ENCODE measurements at regions not wholly inside any gene's neighbourhood (a gene's known extent, or its start where the extent isn't known, plus 50 kb on each side); places are given as distances from the start of the nearest gene placed in this dataset.

DNA sequence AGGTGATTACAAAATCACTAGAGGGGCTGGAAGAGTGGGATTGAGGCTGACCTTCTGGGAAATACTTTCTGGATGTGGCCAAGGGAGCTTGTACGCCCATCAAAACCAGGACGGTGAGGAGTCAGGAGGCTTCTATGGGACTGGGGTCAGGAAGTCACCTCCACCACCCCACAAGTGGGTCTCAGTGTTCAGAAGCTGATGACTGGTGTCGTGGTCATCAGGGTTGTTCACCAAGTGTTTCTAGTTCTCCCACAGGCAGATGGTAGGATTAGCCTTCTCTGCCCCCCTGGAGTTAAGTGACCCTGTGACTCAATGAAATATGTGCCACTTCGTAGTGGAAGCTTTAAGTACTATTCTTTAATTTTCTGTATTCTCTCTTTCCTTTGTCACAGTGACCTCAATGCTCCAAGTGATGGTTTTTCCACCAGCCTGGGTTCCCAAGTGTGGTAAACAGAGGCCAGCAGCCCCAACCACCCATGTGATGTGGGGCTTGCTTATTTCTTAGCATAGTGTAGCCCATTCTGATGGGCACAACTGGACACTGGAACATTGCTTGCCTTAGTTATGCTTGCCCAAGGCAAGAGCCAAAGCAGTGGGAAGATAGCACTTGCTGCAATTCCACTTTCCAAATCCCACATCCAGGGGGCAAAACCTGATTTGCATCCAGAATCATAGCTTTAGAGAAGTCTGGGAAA is 258.8 kb downstream of the CYP26B1 start:
- no peak for DNase-seq

DNA sequence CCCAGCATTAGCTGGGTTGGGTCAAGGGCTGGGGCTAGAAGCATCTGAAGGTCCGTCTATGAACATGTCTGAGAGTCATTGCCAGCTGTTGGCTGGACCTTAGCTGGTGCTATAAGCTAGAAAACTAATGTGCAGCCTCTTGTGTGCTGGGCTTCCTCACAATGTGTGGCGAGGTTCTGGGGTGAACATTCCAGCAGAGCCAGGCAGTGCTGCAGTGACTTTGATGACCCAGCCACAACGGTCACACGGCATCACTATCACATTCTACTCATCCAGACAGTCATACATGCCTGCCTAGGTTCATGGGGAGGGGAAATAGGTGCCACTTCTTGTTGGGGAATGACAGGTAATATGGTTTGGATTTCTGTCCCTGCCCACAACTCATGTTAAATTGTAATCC is 260.5 kb downstream of the CYP26B1 start:
- DNase-seq, result no peak

DNA sequence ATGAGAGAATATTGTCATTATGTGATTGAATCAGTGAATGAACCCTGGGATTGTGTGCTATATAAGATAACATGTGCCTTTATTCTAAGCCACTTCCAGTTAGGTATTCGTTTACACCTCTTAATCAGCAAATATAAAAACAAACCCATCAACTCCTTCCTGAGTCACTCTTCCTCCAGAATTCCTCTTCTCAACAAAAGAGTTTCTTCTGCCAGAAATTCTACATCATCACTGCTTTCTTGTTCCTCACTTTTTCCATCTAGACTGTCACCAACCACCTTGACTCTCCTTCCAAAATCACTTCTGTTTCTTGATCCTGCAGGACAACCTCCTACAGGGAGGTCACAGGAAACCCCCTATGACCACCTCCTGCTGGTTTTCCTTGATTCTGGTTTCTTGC is 261.4 kb downstream of the CYP26B1 start:
- no peak for DNase-seq

DNA sequence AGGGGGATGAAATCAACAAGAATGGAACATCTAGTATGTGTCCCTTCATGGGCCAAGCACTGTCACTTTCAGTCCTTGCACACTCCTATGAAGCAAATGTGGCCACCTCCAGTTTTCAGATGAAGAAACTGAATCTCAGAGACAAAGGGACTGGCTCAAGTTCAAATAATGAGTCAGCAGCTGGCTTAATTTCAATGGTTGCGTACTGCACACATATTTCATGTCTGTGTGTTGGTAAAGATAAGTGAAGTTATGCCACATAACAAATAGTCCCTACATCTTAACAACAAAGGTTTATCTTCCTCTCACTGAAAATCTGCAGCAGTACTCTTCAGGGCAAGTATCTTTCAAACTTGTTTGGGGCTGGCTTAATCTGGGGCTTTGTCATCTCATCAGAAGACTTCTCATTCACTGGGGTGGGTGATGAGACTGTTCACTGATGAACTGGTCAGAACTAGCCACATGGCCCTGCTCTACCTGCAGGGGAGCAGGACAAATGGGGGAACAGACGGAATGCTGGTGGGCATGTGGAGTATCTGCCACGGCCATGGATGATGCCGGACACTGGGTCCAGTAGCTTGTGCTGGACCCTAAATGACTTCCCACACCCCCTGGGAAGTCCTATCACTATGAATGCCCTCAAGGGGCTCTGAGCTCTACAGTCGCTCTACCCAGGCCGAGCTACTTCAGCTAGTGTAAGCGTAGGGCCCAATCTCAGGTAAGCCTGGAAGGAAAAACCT is 263.2 kb downstream of the CYP26B1 start:
- no peak for DNase-seq

DNA sequence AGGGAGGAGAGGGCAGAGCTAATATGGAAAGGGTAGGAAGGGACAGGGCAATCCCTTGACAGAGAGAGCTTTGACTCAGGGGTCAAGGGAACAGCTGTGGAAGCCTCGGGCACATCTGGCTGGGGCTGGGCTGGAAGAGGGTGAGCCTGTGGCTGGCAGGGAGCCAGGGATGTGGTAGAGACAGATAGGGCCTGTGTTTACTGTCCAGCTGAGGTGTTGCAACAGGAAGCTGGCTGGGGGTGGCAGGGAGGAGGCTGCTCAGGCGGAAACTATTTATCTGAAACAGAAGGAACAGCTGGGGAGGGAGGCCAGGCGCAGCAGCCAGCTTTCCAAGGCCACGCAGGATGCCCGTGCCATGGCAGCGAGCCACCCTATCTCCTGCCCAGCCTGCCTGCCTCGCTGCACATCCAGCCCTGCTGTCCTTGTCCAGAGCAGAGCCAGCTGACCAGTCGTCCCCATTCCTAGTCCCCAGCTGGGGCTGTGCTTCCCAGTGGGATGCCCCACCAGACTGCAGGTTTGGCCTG is 264.7 kb downstream of the CYP26B1 start:
- no peak for DNase-seq

DNA sequence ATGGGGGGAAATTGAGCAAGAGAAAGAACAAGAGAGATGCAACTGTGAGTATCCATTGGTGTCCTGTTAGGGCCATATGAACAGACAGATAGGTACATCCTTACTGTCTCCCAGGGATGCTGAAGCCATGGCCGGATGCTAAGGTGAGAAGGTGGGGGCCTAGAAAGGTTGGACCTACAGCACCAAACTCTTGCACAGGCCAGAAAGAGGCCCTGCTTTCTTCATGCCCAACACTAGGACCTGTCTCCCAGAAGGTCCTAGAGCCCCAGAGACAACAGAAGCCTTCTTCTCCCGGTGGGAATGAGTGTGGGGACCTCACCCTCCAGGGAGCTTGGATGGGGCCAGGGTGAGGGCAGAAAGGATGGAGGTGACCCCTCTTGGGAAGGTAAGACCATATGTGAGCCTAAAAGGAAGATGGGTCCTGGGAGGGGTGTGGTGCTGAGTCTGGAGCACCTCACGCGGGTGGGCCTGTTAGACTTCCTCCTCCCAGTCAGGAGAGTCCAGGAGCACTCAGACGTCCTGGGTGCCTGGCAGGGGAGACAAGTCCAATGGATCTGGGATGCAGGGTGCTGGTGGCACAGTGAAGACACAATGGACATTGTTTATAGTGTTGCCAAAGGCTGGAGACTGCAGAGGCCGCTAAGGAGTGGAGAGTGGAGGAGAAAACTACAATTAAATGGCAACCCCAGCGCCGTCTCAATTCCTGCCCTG is 265.3 kb downstream of the CYP26B1 start:
- DNase-seq, result no peak

DNA sequence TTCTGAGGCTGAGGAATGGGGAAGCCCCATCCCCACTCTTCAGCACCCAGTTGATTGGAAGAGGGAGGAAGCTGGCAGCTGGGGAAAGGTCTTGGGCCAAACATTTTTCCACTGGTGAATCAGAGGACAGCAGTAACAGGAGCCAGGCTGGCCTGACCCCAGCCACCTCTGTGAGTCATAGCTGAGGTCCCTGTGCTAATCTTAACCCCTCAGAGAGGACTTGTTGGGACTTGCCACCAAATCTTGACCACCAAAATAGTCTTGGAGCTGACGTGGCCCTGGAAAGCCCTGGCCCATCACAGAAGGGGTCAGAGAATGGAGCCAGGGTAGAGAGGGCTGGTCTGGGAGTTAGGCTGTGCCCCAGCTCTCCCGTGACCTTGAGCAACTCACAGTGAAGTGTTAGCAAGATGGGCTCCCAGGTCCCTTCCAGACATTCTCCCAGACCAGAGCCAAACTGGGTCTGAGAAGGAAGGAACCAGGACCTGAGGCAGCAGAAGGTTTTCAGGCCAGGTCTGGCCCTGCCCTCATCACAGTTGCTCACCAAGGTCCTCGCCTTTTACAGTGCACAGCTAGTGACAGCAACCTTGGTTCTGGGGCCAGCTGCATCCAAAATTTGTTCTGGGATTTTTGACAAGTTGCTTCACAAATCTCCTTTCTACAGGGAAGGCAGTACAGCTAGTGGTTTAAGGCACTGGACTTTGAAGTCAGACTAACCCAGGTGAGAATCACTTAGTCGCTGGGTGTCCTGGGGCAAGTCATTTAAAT is 266.6 kb downstream of the CYP26B1 start:
- DNase-seq, result no peak

DNA sequence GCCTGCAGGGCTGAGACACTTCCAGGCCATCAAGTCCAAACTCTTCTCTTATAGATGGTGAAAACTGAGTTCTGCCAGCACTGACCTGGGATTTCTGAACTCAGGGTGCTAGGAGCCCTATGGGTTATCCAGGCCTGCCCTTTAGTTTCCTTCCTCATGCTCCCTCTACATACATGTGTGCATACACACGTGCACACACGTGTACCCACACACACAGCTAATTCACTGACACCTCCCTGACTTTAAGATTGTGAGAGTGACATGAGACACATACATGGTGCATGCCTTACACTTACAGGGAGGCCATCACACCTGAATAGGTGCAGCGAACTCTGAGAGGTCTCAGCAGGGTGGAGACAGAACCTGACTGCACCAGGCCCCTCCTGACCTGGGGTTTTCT is 267.4 kb downstream of the CYP26B1 start:
- no peak for DNase-seq

DNA sequence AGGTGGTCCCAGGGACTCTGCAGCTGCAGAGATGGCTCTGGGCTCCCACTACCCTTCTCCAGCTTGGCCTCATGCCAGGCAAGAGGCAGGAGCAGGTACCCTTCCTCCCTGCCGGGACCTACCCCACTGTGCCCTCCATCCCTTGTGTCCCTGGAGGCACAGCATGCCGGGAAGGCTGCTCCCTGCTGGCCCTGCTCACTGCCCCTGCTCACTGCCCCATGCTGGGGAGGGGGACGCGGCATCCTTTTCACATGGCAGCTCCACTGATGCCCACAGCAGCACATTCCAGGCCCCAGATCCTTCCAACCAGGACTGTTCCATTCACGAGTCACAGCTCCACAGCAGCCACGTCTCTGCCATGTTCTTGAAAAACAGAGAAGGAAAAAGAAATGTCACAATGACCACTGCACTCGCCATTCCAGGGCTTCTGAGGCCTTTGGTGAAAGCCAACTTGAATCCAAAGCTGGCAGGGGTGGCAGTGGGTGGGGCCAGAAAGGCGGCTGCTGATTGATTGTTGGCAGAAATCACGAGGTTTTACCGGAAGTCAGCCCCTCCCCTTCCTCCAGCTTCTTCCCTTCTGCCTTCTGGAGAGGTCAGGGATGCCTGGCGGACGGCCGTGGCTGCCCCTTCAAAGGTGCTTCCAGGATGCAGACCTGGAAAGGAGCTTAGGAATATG is 268.0 kb downstream of the CYP26B1 start:
- DNase-seq, result no peak

DNA sequence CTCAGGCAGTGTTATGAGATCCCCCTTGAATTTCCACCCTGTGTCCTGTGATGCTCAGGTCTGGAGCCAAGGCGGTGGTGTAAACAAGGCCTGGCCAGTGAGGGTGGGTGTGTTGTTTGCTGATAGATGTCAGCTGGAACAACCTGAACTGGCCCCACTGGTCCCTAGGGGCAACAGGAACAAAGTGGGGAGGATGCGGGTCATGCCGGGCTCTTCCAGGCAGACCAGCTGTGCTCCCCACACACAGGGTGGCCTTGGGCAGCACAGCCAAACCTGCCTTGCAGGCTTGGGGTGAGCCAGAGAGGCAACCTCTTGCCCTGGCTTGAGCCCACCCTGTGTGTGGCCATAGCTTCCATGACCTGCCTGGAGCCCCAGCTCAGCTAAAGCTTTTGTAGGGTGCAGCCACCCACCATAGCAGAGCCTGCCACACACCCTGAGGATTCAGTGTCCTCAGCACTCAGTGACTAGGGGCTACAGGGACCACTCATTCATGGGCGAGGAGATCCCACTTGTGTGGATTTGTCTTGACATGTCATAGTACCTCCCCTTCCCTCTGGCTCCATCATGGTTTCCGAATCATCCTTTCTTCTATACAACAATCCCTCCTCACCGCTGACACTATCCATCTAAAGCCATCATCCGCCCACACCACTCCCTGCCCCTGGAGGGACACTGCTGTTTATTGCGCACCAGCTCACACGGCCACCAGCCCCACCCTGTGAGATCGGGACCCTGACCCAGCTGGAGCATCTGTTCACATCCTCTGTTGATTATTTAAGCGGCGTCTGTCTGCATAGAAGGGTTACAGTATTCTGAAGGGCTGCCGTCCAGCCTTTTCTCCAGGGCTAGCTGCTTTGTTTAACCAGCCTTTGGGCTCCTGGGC is 268.8 kb downstream of the CYP26B1 start:
- DNase-seq, result no peak

DNA sequence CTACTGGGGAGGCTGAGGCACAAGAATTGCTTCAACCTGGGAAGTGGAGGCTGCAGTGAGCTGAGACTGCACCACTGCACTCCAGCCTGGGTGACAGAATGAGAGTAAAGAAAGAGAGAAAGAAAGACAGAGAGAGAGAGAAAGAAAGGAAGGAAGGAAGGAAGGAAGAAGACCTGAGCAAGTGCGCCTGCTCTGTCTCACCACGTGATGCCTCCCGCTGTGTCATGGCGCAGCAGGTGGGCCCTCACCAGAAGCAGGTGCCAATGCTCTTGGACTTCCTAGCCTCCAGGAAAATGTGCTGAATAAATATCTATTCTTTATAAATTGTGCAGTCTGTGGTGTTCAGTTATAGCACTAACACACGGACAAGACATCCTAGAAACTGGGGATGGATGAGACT is 270.0 kb downstream of the CYP26B1 start:
- DNase-seq, result no peak

DNA sequence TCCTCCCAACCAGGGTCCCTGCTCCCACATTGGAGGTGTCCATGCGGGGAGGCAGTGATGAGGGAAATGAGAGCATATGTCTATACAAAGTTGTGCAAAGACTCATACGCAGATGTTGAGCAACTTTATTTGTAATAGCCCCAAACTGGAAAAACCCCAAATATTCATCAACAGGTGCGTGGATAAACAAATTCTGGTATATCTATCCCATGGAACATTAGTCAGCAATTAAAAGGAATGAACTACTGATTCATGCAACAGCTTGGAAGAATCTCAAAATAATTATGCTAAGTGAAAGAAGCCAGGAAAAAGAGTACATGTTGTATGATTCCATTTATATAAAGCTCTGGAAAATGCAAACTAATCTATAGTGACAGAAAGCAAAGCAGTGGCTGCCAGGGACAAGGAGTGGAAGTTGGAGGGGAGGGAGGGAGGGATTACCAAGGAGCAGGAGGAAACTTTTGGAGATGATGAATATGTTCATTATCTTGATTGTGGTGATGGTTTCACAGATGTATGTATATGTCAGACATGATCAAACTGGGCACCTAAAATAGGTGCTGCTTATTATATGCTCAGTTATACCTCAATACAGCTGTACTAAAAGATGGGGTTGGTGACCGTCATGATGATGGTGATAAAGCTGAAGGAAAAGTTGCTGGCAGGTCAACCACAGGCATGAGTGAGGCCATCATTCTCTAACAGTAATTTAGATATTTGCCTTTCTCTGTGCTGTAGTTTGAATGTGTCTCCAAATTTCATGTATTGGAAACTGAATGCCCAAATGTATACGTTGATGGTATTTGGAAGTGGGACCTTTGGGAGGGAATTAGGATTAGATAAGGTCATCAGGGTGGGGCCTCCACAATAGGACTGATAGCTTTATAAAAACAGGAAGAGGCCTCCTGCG is 270.9 kb downstream of the CYP26B1 start:
- no peak for DNase-seq

DNA sequence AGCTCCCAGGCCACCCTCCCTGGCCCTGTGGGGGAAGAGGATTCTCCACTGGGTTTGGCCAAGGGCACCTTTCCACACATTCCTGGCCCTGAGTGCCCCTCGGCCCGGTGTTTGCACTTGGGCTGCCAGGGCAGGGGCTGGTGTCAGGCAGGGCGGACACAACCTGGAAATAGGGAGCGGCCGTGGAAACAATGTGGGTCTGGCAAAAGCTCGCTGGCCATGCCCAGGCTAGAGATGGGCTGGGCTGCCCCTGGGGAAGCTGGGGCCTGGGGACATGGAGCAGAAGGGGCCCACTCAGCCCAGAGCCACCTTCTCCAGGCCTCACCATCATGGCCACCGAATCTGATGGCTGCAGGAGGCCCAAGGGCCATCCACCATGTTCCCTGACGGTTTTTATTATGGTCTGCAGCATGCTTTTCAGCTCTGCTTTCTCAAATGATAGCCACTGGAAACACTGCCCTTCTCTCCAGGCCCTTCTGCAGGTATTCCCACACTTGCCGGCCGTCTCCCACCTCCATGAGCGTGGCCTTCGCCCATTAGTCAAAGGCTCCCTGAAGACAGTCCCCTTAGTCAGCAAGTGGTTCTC is 275.1 kb downstream of the CYP26B1 start:
- no peak for DNase-seq

DNA sequence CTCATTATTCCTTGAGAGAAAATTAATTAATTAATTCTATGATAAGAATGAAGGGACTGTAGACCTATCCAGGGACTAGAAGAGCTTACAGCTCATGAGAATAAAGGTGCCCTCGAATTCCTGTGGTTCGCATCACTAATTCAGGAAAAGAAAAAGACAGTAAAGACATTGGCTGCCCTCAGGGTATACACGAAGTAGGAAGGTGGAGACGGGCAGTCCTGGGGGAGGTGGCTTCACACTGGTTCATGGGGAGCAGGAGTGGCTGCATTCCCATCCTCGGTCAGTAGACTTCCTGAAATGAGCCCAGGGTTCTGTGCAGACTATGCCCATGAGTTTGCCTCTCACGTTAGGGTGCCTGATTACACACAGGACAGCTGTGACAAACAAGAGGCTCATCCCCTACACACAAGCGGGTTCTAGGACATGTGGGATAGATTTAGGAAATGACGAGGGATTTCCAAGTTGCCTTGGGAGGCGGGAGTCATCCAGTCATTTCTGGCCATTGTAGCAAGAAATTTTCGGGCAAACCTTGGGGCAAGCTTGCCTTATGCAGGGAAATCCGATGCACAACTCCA is 282.2 kb downstream of the CYP26B1 start:
- no peak for DNase-seq

DNA sequence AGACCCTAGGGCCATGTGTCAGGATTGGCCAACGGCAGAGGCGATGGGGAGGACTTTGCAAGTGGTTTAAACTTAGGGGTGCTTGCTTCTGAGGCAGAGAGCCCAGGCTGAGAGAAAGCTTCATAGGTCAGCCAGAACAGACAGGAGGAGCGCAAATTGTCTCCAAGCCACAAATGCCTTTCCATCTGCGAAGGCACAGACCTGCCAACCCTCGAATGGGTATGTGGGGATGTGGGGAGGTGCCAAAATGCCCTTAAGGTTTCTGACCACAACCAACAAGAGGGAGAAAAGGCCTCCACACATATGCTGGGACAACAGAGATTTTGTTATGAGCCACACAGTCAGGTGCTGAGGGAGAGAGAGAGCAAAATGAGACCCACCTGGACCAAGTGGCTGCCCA is 283.6 kb downstream of the CYP26B1 start:
- DNase-seq, result no peak

DNA sequence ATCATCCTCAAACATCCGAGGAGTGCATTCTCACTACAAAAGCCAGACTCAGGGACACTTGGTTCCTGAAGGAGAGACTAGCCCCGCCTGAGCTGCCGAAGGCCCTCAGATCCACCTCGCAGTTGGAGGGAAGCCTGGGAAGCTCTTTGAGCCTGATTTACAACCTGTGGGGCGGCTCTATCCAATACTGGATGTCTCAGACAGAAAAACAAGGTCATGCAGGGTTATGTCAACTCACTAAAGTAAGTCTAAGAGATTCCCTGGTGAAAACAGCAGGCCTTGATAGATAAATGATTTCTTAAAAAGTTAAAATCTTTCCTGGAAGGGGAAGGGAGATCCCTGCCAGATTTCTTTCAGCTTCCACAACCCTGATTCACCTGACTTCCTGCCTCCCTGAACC is 284.3 kb downstream of the CYP26B1 start:
- DNase-seq, result no peak

DNA sequence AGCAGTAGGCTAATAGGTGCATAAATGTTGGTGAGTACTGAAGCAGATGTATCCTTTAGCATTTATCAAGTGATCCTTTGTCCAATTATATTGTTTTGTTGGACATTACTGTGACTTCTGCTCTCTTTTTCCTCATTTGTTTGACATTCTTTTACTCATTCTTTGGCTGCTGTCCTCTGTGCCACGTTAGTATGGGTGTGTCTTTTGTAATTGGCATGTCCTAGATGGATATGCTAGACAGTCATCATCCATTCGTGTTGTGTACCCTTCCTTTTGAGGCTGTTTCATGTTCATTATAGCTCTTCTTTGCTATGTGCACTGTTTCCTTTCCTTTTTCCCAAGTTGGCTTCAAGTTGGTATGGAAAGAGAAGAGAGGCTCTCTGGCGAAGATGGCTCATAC is 284.7 kb downstream of the CYP26B1 start:
- DNase-seq, result no peak

DNA sequence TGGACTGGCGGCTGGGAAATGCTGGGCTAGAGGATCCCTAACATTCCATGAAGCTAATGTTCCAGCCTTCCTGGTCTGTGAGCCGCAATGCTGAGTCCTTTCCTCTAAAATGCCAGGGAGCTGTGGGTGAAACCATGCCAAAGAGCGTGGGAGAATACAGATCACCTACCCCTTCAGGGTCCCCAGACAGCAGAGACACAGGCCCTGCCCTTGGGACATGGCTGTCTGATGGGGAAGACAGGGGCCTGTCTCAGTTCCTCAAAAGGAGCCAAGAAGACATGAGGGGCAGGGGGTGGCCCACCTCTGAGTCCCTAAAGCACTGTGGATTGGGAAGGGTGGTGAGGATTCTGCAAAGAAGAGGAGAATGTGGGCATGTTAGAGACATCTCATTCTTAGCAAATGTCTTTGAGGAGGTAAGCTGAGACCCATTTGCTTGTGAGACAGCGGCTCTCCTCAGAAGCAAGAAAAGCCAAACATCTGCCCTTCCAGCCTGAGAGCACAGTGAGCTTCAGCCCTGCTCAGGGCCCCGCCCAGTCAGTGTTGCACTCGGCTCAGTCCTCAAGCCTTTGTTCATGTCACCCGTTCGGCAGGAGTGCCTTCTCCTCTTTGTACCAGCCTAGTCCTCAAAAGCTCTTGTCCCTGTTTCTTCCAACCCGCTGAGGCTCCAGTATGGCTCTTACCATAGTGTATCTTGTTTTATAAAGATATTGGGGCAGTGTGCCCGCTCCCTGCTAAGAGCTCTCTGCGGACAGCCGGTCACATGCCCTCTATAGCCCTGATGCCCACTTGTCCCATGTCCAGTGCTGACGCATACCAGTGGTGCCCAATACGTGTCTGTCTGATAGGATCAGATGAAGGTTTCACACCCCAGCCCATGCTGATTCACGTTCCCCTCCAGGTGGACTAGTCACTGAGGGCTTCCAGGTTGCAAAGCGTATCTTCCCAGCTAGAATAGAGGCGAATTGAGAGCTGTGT is 286.2 kb downstream of the CYP26B1 start:
- no peak for DNase-seq
